H1 (cell line): ENCODE measurements at regions not wholly inside any gene's neighbourhood (a gene's known extent, or its start where the extent isn't known, plus 50 kb on each side); places are given as distances from the start of the nearest gene placed in this dataset.

Source experiments
- EZH2 ChIP-seq: fragments of 200-600 bp; sonication (generic); IDR thresholded peaks from 2 replicates; pipeline ENCODE4 v1.7.1; 2012; ENCODE audit warnings: low read depth, mild to moderate bottlenecking, moderate library complexity, low read length, inconsistent platforms; ENCODE audit not compliant: severe bottlenecking
- KDM1A ChIP-seq: fragments of 200-600, 300-600 bp; sonication (generic); IDR thresholded peaks from 2 replicates; pipeline ENCODE4 v1.7.1; 2016; ENCODE audit warnings: mild to moderate bottlenecking, low read length, borderline replicate concordance
- SRF ChIP-seq: IDR thresholded peaks from 2 replicates; pipeline ENCODE4 v1.6.1; 2011; ENCODE audit warnings: mild to moderate bottlenecking, low read depth, low read length, moderate library complexity

DNA sequence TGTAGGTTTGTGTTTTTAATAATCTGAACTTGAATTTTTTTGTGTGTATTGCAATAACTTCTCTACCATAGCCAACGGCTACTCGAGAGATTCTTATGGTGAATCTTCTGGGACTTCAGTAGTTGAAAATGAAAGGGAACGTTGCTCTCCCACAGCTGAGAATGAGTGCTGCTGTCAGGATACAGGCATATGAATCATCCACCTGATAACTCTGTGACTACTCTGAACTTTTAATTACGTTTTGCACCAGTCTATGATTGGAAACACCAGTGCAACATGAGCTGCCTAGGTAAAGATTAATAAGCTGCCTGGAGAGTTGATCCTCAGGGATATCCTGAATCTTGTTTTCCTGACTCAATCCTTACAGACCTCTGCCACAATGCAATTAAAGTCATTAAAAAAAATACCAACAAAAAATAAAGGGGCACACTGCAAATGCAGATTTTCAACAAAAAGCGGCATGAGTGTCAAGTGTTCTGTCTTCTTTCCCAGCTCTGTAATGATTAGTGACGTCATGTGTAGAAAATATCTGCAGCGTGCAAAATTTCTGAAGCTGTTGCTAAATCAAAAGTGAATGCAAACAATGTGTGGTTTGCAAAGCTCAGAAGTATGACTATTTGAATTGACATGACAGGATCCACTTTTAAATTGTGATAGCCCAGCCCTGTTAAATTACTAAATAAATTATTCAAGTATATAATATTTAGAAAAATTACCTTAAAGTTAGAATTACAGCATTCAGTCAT, 432.2 kb downstream of the HTR1B start:
- TF ChIP-seq SRF, result no peak
- no peak for TF ChIP-seq EZH2
- no peak for TF ChIP-seq KDM1A
